A549 (cell line): ENCODE measurements at regions not wholly inside any gene's neighbourhood (a gene's known extent, or its start where the extent isn't known, plus 50 kb on each side); places are given as distances from the start of the nearest gene placed in this dataset.

ENCODE experiments used
- ATAC-seq, 2 experiments: fragments of 200-7000 bp in 1 of 2; fragments of >200 bp in 1 of 2; cut with Nextera tagmentation in 1 of 2; cut with Tn5 transposase in 1 of 2; 3 replicates each; pipeline versions ENCODE4 v1.8.0 to v1.9.1; 2018 to 2020; ENCODE audit warnings: mild to moderate bottlenecking in 1 of 2, moderate library complexity in 1 of 2
- CTCF ChIA-PET: fragments of 300-600 bp; sonication (Branson Sonifier 250); formaldehyde crosslinking; extraction: SDS; loops from one replicate; lab custom pipeline; 2021; ENCODE audit warnings: antibody characterized with exemption, inconsistent platforms; lab: Yijun Ruan, JAX
- POLR2A ChIA-PET: fragments of 350-600 bp; formaldehyde crosslinking; extraction: SDS; loops from one replicate; lab custom pipeline; 2021; ENCODE audit warnings: antibody characterized with exemption, inconsistent platforms; lab: Yijun Ruan, JAX
- DNase-seq, 2 experiments: peaks; one replicate each; pipeline versions ENCODE4 v3.0.0 to v3.0.0-alpha.2; 2011 to 2016; ENCODE audit warnings: low read depth in 1 of 2, low spot score in 1 of 2
- FAIRE-seq: peaks from 2 replicates; lab custom pipeline; 2011; peaks lifted over from hg19 to GRCh38; lab: Jason Lieb, UNC
- H3K27ac ChIP-seq, 2 experiments: fragments of >200 bp; sonication (Bioruptor Twin); formaldehyde crosslinking; 3 replicates each; pipeline ENCODE4 v1.5.1; 2016 to 2017
- H3K4me1 ChIP-seq: fragments of >200 bp; sonication (Bioruptor Twin); formaldehyde crosslinking; 3 replicates; pipeline ENCODE4 v1.6.1; 2016
- H3K4me2 ChIP-seq: fragments of >200 bp; sonication (Bioruptor Twin); formaldehyde crosslinking; 3 replicates; pipeline ENCODE4 v1.6.1; 2016
- H3K4me3 ChIP-seq: fragments of >200 bp; sonication (Bioruptor Twin); formaldehyde crosslinking; 3 replicates; pipeline ENCODE4 v1.5.1; 2016
- H3K9me3 ChIP-seq: fragments of >200 bp; sonication (Bioruptor Twin); formaldehyde crosslinking; 3 replicates; pipeline ENCODE4 v1.6.1; 2016
- ATOH8 ChIP-seq: fragments of 250-450 bp; sonication (Bioruptor Pico); IDR thresholded peaks from 2 replicates; pipeline ENCODE4 v1.5.0; 2020; ENCODE audit warnings: low read depth, mild to moderate bottlenecking, moderate library complexity
- BCL3 ChIP-seq: fragments of >200 bp; sonication (Bioruptor Twin); formaldehyde crosslinking; IDR thresholded peaks from 3 replicates; pipeline ENCODE4 v1.6.1; 2016
- BHLHE40 ChIP-seq: IDR thresholded peaks from 2 replicates; pipeline ENCODE4 v1.6.1; 2012; ENCODE audit warnings: low read depth, low read length, inconsistent platforms
- CBX2 ChIP-seq: fragments of 200-600 bp; sonication (generic); IDR thresholded peaks from 2 replicates; pipeline ENCODE4 v1.6.1; 2016; ENCODE audit warnings: low read depth, mild to moderate bottlenecking, borderline replicate concordance
- CBX8 ChIP-seq: fragments of 200-600 bp; sonication (generic); IDR thresholded peaks from 2 replicates; pipeline ENCODE4 v1.6.1; 2016
- CEBPB ChIP-seq, 2 experiments: fragments of >200 bp in 1 of 2; sonication (Bioruptor Twin) in 1 of 2; formaldehyde crosslinking in 1 of 2; IDR thresholded peaks; 2 replicates each; pipeline ENCODE4 v1.6.1; 2012 to 2016
- CHD4 ChIP-seq: fragments of 200-600 bp; sonication (generic); IDR thresholded peaks from 2 replicates; pipeline ENCODE4 v1.6.1; 2016; ENCODE audit warnings: antibody characterized with exemption, mild to moderate bottlenecking, borderline replicate concordance
- CTCF ChIP-seq: fragments of >200 bp; sonication (Bioruptor Twin); formaldehyde crosslinking; IDR thresholded peaks from 3 replicates; pipeline ENCODE4 v1.5.1; 2016
- ELK1 ChIP-seq: fragments of 150-350 bp; IDR thresholded peaks from 2 replicates; pipeline ENCODE4 v1.6.1; 2014; ENCODE audit warnings: low read depth, mild to moderate bottlenecking, low read length
- FOSB ChIP-seq: fragments of 250-450 bp; sonication (Bioruptor Pico); IDR thresholded peaks from 2 replicates; pipeline ENCODE4 v1.5.0; 2020; ENCODE audit warnings: mild to moderate bottlenecking, moderate library complexity
- GATA3 ChIP-seq: IDR thresholded peaks from 2 replicates; pipeline ENCODE4 v1.6.1; 2012; ENCODE audit warnings: borderline replicate concordance
- HEYL ChIP-seq: fragments of 250-450 bp; sonication (Bioruptor Pico); IDR thresholded peaks from 2 replicates; pipeline ENCODE4 v1.8.0; 2021; ENCODE audit warnings: mild to moderate bottlenecking, moderate library complexity
- HMGXB4 ChIP-seq: fragments of 250-450 bp; sonication (Bioruptor Pico); IDR thresholded peaks from 2 replicates; pipeline ENCODE4 v1.5.0; 2021; ENCODE audit warnings: mild to moderate bottlenecking, moderate library complexity, borderline replicate concordance
- HOXA7 ChIP-seq: fragments of 250-450 bp; sonication (Bioruptor Pico); IDR thresholded peaks from 2 replicates; pipeline ENCODE4 v1.5.0; 2020; ENCODE audit warnings: mild to moderate bottlenecking, moderate library complexity
- HOXB5 ChIP-seq: fragments of 250-450 bp; sonication (Bioruptor Pico); IDR thresholded peaks from 2 replicates; pipeline ENCODE4 v1.5.0; 2020; ENCODE audit warnings: mild to moderate bottlenecking, moderate library complexity
- JUN ChIP-seq, 2 experiments: fragments of >200 bp; sonication (Bioruptor Twin); formaldehyde crosslinking; IDR thresholded peaks; 2 replicates in 1 of 2; 3 replicates in 1 of 2; pipeline ENCODE4 v1.6.1; 2016 to 2017
- KDM5A ChIP-seq: fragments of 200-600 bp; sonication (generic); IDR thresholded peaks from 2 replicates; pipeline ENCODE4 v1.6.1; 2016; ENCODE audit warnings: antibody characterized with exemption, mild to moderate bottlenecking
- MAX ChIP-seq: IDR thresholded peaks from 2 replicates; pipeline ENCODE4 v1.6.1; 2012
- NR3C1 ChIP-seq: fragments of >200 bp; sonication (Bioruptor Twin); formaldehyde crosslinking; IDR thresholded peaks from 3 replicates; pipeline ENCODE4 v1.6.1; 2017
- RARB ChIP-seq: fragments of 250-450 bp; sonication (Bioruptor Pico); IDR thresholded peaks from 2 replicates; pipeline ENCODE4 v1.8.0; 2021; ENCODE audit warnings: mild to moderate bottlenecking, moderate library complexity
- RFX5 ChIP-seq: fragments of 450-650 bp; IDR thresholded peaks from 2 replicates; pipeline ENCODE4 v1.7.1; 2014; ENCODE audit warnings: antibody characterized with exemption, mild to moderate bottlenecking, moderate library complexity
- SREBF2 ChIP-seq: fragments of 450-650 bp; IDR thresholded peaks from 2 replicates; pipeline ENCODE4 v1.6.1; 2014; ENCODE audit warnings: mild to moderate bottlenecking, moderate library complexity
- TFCP2L1 ChIP-seq: fragments of 250-450 bp; sonication (Bioruptor Pico); IDR thresholded peaks from 2 replicates; pipeline ENCODE4 v1.5.0; 2021; ENCODE audit warnings: mild to moderate bottlenecking
- TP53 ChIP-seq: fragments of 250-450 bp; sonication (Bioruptor Pico); IDR thresholded peaks from 2 replicates; pipeline ENCODE4 v1.5.0; 2021; ENCODE audit warnings: mild to moderate bottlenecking, moderate library complexity
- USF2 ChIP-seq: fragments of 450-650 bp; IDR thresholded peaks from 2 replicates; pipeline ENCODE4 v1.6.1; 2014; ENCODE audit warnings: antibody characterized with exemption
- ZFP36 ChIP-seq: fragments of 450-650 bp; IDR thresholded peaks from 2 replicates; pipeline ENCODE4 v1.6.1; 2014; ENCODE audit warnings: borderline replicate concordance; ENCODE audit not compliant: partially characterized antibody
- ZNF302 ChIP-seq: fragments of 250-450 bp; sonication (Bioruptor Pico); IDR thresholded peaks from 2 replicates; pipeline ENCODE4 v1.9.0; 2021; ENCODE audit warnings: inconsistent platforms, mild to moderate bottlenecking, moderate library complexity
- WGBS: methylation state at CpG from one replicate; pipeline ENCODE4 v1.1.6; 2017; ENCODE audit errors: missing lambda C conversion rate; 5-methylcytosine and 5-hydroxymethylcytosine counted together

GRCh38 chr3:102068327-102068726 is 219.0 kb downstream of the NFKBIZ start:
- ATAC-seq, result no peak
- H3K4me2 ChIP-seq, result no peak overlapping the region
- WGBS, result 57% methylated on average over 1 of the region's 1 CpG
- no peak for TF ChIP-seq KDM5A
- no peak for TF ChIP-seq JUN (IDR thresholded peaks at IDR 0.05)
- TF ChIP-seq CHD4, result no peak
- TF ChIP-seq TP53, result no peak
- TF ChIP-seq MAX, result no peak
- no peak for TF ChIP-seq CBX2
- TF ChIP-seq TFCP2L1 (CRISPR knock-in tag), result no peak
- no peak for TF ChIP-seq BHLHE40
- peak overlapping the region; percentile 53 to 65; a peak in 5 of 6 replicates for H3K27ac ChIP-seq
- CTCF ChIA-PET, result no interaction called here
- POLR2A ChIA-PET, result no interaction called here
- H3K9me3 ChIP-seq, result no peaks in the 10 kb centered on the region
- H3K4me1 ChIP-seq, result peaks cover 15% of the 10 kb centered on the region
- no peak for FAIRE-seq
- no peak for DNase-seq
- H3K4me3 ChIP-seq, result no peak overlapping the region

GRCh38 chr3:102068736-102069135 is 219.4 kb downstream of the NFKBIZ start:
- ATAC-seq (no peak), DNase-seq (no peak), FAIRE-seq (no peak)
- WGBS, result 72% methylated on average over 2 of the region's 2 CpGs
- Histone ChIP-seq H3K27ac (peak overlapping the region; percentile 53 to 65; a peak in 5 of 6 replicates), H3K4me3 (no peak overlapping the region), H3K4me1 (peaks cover 15% of the 10 kb centered on the region), H3K4me2 (peak overlapping the region; percentile 44), H3K9me3 (no peaks in the 10 kb centered on the region)
- CTCF ChIA-PET, result no interaction called here
- POLR2A ChIA-PET, result no interaction called here
- TF ChIP-seq ZNF302 (CRISPR knock-in tag), result no peak
- no peak for TF ChIP-seq RARB
- TF ChIP-seq ZFP36, result no peak
- TF ChIP-seq JUN (IDR thresholded peaks at IDR 0.05), result no peak
- no peak for TF ChIP-seq CTCF
- TF ChIP-seq CBX8, result no peak
- no peak for TF ChIP-seq ELK1
- TF ChIP-seq ATOH8, result no peak
- no peak for TF ChIP-seq CEBPB (IDR thresholded peaks at IDR 0.05)
- no peak for TF ChIP-seq HOXB5 (CRISPR knock-in tag)
- no peak for TF ChIP-seq HOXA7 (CRISPR knock-in tag)
- TF ChIP-seq USF2, result no peak
- no peak for TF ChIP-seq HEYL (CRISPR knock-in tag)
- TF ChIP-seq RFX5, result no peak
- TF ChIP-seq FOSB (CRISPR knock-in tag), result no peak
- TF ChIP-seq SREBF2, result no peak
- TF ChIP-seq HMGXB4 (CRISPR knock-in tag), result no peak
- TF ChIP-seq BCL3, result no peak
- no peak for TF ChIP-seq GATA3
- no peak for TF ChIP-seq NR3C1
